Liver (tissue), 8 donors: ENCODE measurements at regions not wholly inside any gene's neighbourhood (a gene's known extent, or its start where the extent isn't known, plus 50 kb on each side); places are given as distances from the start of the nearest gene placed in this dataset.
A peak's percentile ranks its signal among the peaks of the same experiment; 100 is the strongest.
"Not testable (repeated sequence)": the region's sequence is repeated elsewhere in the genome, so short reads cannot be mapped to it uniquely, and the experiment has no call there.

Experiments used
- DNase-seq: peaks from one replicate; pipeline ENCODE4 v3.0.0-alpha.2; 2017; ENCODE audit warnings: low spot score
- H3K27ac ChIP-seq, 2 donors: one replicate each; pipeline ENCODE4 v1.7.0; 2013; ENCODE audit warnings: inconsistent platforms in 2 of 2, low read length in 2 of 2, control low read depth in 1 of 2, low read depth in 1 of 2, mild to moderate bottlenecking in 1 of 2
- H3K27me3 ChIP-seq, 4 donors: one replicate each; pipeline versions ENCODE4 v1.6.1 to v1.7.0; 2013; ENCODE audit warnings: low read length in 3 of 4, inconsistent platforms in 1 of 4, mild to moderate bottlenecking in 1 of 4, moderate library complexity in 1 of 4; ENCODE audit not compliant: control insufficient read depth in 4 of 4, insufficient read depth in 4 of 4
- H3K36me3 ChIP-seq, 4 donors: one replicate each; pipeline versions ENCODE4 v1.6.1 to v1.7.0; 2013; ENCODE audit warnings: low read length in 3 of 4, mild to moderate bottlenecking in 3 of 4, low read depth in 1 of 4, moderate library complexity in 1 of 4; ENCODE audit not compliant: control insufficient read depth in 4 of 4, insufficient read depth in 3 of 4
- H3K4me1 ChIP-seq, 4 donors: one replicate each; pipeline versions ENCODE4 v1.6.1 to v1.7.0; 2013; ENCODE audit warnings: low read length in 3 of 4, mild to moderate bottlenecking in 3 of 4, moderate library complexity in 1 of 4; ENCODE audit not compliant: control insufficient read depth in 4 of 4, insufficient read depth in 4 of 4
- H3K4me3 ChIP-seq, 3 donors: one replicate each; pipeline versions ENCODE4 v1.6.1 to v1.7.0; 2013; ENCODE audit warnings: low read length in 3 of 3, control low read depth in 1 of 3, low read depth in 1 of 3, mild to moderate bottlenecking in 1 of 3
- H3K9ac ChIP-seq, 2 donors: one replicate each; pipeline ENCODE4 v1.7.0; 2013; ENCODE audit warnings: low read length in 2 of 2, mild to moderate bottlenecking in 2 of 2, moderate library complexity in 2 of 2, control low read depth in 1 of 2, low read depth in 1 of 2
- H3K9me3 ChIP-seq, 4 donors: one replicate each; pipeline versions ENCODE4 v1.6.1 to v1.7.0; 2013; ENCODE audit warnings: low read length in 3 of 4; ENCODE audit not compliant: control insufficient read depth in 4 of 4
- FOXA2 ChIP-seq: IDR thresholded peaks from 2 replicates; pipeline ENCODE4 v1.6.1; 2016; ENCODE audit warnings: antibody characterized with exemption
- HNF4G ChIP-seq: IDR thresholded peaks from 2 replicates; pipeline ENCODE4 v1.6.1; 2016; ENCODE audit warnings: antibody characterized with exemption
- JUND ChIP-seq, 2 donors: IDR thresholded peaks; 2 replicates each; pipeline ENCODE4 v1.6.1; 2016; ENCODE audit warnings: antibody characterized with exemption in 2 of 2
- MAX ChIP-seq: IDR thresholded peaks from 2 replicates; pipeline ENCODE4 v1.6.1; 2016; ENCODE audit warnings: antibody characterized with exemption
- NR2F2 ChIP-seq: IDR thresholded peaks from 2 replicates; pipeline ENCODE4 v1.6.1; 2016; ENCODE audit warnings: antibody characterized with exemption
- RAD21 ChIP-seq, 2 donors: IDR thresholded peaks; 2 replicates each; pipeline ENCODE4 v1.6.1; 2016; ENCODE audit warnings: antibody characterized with exemption in 2 of 2, mild to moderate bottlenecking in 2 of 2
- RXRA ChIP-seq, 2 donors: IDR thresholded peaks; 2 replicates each; pipeline ENCODE4 v1.6.1; 2017 to 2018; ENCODE audit warnings: antibody characterized with exemption in 2 of 2, mild to moderate bottlenecking in 1 of 2
- WGBS: extraction: QIAGEN DNeasy Blood & Tissue Kit; methylation state at CpG from one replicate; pipeline ENCODE4 v1.1.7; 2013; 5-methylcytosine and 5-hydroxymethylcytosine counted together
- TF ChIP-seq, protein P1 (sequence below): fragments of 150-350 bp; IDR thresholded peaks from 2 replicates; pipeline ENCODE4 v1.5.1; 2017; ENCODE audit warnings: improper control_type of control experiment, low read depth, low read length; ENCODE audit not compliant: missing input control
- donor health status: healthy.
- donor health status: healthy.
- donor health status: healthy.
- donor health status: healthy.
- donor health status: healthy.

- Histone ChIP-seq H3K4me3 (no peak overlapping the region), H3K4me1 (no peaks in the 10 kb centered on the region), H3K9ac (no peak overlapping the region), H3K36me3 (no peaks in the 10 kb centered on the region), H3K9me3 (peaks cover 0 to 7% (median 3%) of the 10 kb centered on the region in 4 donors), H3K27me3 (no peaks in the 10 kb centered on the region), H3K27ac (no peak overlapping the region)
- no peak for DNase-seq
- 59% methylated on average over 3 of the region's 3 CpGs for WGBS
- TF ChIP-seq FOXA2 (no peak), RAD21 (IDR thresholded peaks at IDR 0.05) (peak; percentile 52 to 56)
- TF ChIP-seq, protein P1, sequence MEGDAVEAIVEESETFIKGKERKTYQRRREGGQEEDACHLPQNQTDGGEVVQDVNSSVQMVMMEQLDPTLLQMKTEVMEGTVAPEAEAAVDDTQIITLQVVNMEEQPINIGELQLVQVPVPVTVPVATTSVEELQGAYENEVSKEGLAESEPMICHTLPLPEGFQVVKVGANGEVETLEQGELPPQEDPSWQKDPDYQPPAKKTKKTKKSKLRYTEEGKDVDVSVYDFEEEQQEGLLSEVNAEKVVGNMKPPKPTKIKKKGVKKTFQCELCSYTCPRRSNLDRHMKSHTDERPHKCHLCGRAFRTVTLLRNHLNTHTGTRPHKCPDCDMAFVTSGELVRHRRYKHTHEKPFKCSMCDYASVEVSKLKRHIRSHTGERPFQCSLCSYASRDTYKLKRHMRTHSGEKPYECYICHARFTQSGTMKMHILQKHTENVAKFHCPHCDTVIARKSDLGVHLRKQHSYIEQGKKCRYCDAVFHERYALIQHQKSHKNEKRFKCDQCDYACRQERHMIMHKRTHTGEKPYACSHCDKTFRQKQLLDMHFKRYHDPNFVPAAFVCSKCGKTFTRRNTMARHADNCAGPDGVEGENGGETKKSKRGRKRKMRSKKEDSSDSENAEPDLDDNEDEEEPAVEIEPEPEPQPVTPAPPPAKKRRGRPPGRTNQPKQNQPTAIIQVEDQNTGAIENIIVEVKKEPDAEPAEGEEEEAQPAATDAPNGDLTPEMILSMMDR = peak; percentile 31
Observed at GRCh38 chr11:38824573-38824972, 2226.5 kb upstream of the RAG2 start.

GRCh38 chr11:38821786-38822185 lies 2223.8 kb upstream of the RAG2 start:
- not testable (repeated sequence) for H3K9me3 ChIP-seq, H3K27ac ChIP-seq, H3K36me3 ChIP-seq, DNase-seq, H3K4me3 ChIP-seq, H3K27me3 ChIP-seq, H3K4me1 ChIP-seq, H3K9ac ChIP-seq
- 81% methylated on average over 9 of the region's 9 CpGs for WGBS

DNA sequence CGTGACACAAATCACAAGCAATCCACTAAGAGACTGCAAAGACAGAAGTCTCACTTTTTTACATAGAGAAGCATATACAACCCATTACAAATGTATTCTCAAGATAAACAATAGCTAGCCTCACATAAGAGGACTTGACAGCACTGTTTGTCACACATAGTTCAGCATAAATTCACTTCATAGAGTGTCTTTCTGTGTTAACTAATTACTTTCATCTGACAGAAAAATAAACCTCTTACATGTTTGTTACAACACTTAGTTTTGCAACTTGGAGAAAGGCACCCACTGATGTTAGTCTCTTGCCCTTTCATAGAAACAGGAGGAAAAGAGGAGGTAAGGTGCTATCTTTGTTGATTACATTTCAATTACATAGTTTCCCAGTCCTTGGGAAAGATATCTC lies 2221.9 kb upstream of the RAG2 start:
- no peak for DNase-seq
- no peak for TF ChIP-seq JUND (IDR thresholded peaks at IDR 0.05)
- TF ChIP-seq RXRA (IDR thresholded peaks at IDR 0.05) = no peak
- no peak for TF ChIP-seq HNF4G
- no peak for TF ChIP-seq FOXA2
- TF ChIP-seq, protein P1 = no peak
- TF ChIP-seq MAX = no peak
- TF ChIP-seq RAD21 (IDR thresholded peaks at IDR 0.05) = no peak
- WGBS = 72% methylated on average over 1 of the region's 1 CpG
- H3K9me3 ChIP-seq = no peaks in the 10 kb centered on the region
- H3K36me3 ChIP-seq = no peaks in the 10 kb centered on the region
- no peak overlapping the region for H3K27ac ChIP-seq
- no peak overlapping the region for H3K9ac ChIP-seq
- no peaks in the 10 kb centered on the region for H3K4me1 ChIP-seq
- H3K27me3 ChIP-seq = no peaks in the 10 kb centered on the region
- H3K4me3 ChIP-seq = no peak overlapping the region

DNA sequence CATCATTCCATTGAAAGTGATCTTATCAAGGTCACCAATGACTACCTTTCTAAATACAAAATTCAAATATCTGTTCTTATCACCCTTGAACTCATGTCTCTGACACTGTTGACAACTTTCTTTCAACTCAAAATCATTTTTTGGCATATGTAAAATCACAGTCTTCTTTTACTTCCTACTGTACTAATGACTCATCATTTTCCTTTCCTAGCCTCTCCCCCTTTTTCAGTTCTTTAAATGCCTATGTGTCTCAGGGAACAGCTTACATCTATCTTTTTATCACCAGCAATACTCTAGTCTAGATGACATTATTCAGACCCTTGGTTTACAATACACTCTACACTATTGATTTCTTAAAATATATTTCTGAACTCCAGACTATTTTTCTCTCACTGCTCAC lies 2220.7 kb upstream of the RAG2 start:
- no peaks in the 10 kb centered on the region for H3K36me3 ChIP-seq
- H3K9me3 ChIP-seq = no peaks in the 10 kb centered on the region
- no peak overlapping the region for H3K4me3 ChIP-seq
- H3K4me1 ChIP-seq = no peaks in the 10 kb centered on the region
- no peak overlapping the region for H3K27ac ChIP-seq
- H3K9ac ChIP-seq = no peak overlapping the region
- H3K27me3 ChIP-seq = no peaks in the 10 kb centered on the region
- no peak for DNase-seq
- no peak for TF ChIP-seq NR2F2
- no peak for TF ChIP-seq HNF4G
- no peak for TF ChIP-seq FOXA2
- TF ChIP-seq JUND (IDR thresholded peaks at IDR 0.05) = no peak
